ENCODE measurements at regions not wholly inside any gene's neighbourhood (a gene's known extent, or its start where the extent isn't known, plus 50 kb on each side); places are given as distances from the start of the nearest gene placed in this dataset.
"Not testable (repeated sequence)": the region's sequence is repeated elsewhere in the genome, so short reads cannot be mapped to it uniquely, and the experiment has no call there.

DNA sequence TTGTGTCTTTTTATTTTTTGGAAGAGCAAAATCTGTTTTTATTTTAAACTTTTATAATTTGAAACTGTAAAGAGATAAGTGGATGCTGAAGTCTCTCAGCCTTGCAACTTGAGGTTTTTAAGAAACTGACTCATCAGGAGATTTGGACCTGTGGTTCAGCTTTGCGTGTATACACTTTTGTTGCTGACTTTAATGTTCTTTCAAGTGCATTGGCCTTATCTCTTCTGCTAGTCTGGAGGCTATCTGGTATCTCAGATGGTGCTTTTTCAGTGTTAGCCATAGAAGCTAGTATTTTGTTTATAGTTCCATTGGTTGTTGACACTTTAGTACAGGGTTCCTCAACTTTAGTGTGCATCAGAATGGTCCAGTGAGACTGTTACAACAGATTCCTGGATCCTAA, 504.0 kb upstream of the SPTLC3 start:
- no peak for DNase-seq

DNA sequence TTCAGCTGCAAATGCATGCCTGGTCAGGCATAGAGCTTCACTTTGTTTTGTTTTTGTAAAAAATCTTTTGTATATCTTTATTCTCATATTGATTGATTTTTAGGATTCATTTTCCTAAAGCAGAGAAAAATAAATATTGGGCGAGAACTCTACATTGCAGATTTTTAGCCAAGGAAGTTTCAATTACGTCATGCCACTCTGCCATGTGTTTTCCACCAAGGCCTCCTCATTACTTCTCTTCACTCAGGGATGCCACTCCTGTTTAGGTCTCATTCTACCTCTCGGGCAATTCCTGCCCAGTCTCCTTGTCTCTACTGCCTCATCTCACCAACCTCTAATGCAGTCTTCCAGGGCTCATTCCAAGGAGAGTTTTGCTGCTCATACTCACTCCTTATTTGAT, 497.3 kb upstream of the SPTLC3 start:
- DNase-seq, result no peak

- DNase-seq, result no peak
Measured at GRCh38 chr20:12512755-12513154, 496.0 kb upstream of the SPTLC3 start.

- no peak for DNase-seq
Measured at GRCh38 chr20:12528104-12528503, 480.7 kb upstream of the SPTLC3 start.

- DNase-seq, result no peak
Measured at GRCh38 chr20:12528591-12529041, 480.2 kb upstream of the SPTLC3 start.

- DNase-seq, result no peak
Measured at GRCh38 chr20:12531626-12532025, 477.1 kb upstream of the SPTLC3 start.

DNA sequence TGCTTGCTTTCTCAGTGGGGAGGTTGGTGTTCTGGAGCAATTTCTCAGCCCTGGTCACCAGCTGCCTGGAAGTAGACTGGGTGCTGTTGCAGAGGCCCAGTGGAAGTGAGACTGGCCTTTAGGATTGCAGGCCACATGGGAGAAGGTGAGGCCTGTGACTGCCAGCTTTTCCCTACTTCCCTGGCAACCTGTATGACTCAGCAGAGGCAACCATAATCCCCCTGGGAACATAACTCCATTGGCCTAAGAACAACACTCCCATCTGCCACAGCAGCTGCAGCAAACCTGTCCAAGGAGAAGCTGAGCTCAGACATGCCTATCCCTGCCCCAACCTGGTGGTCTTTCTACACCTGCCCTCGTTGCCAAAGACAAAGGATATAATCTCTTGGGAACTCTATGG, 473.5 kb upstream of the SPTLC3 start:
- DNase-seq, result no peak

DNA sequence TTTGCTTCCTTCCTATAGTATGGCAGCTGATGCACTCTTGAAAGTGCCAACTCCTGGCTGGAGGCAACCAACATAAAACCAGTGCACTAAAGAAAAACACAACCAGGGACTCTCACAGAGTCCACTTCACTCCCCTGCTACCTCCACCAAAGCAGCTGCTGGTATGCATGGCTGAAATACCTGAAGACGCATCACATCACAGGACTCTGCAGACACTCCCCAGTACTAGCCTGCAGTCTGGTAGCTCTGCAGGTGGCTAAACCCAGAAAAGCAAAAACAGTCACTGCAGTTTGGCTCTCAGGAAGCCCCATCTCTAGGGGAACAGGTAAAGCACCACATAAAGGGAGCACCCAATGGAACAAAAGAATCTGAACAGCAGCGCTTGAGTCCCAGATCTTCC, 473.0 kb upstream of the SPTLC3 start:
- DNase-seq, result no peak

DNA sequence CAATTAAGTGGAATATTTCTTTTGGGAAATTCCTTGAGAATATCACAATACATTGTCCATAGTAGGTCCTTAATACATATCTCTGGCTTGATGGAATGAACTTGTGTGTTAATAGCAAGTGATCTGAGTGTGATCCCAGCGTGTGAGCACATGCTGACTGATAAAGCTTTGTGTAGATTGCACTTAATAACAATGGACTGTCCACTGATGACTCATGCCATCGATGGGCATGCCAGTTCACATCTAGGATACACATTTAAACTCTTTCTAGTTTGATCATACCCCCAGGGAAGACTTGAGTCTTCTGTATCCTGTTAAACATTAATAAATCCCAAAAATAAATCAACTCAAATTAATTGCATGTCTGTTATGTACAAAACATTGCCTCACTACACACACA, 454.3 kb upstream of the SPTLC3 start:
- DNase-seq, result no peak

- DNase-seq, result no peak
Measured at GRCh38 chr20:12555369-12555768, 453.4 kb upstream of the SPTLC3 start.

DNA sequence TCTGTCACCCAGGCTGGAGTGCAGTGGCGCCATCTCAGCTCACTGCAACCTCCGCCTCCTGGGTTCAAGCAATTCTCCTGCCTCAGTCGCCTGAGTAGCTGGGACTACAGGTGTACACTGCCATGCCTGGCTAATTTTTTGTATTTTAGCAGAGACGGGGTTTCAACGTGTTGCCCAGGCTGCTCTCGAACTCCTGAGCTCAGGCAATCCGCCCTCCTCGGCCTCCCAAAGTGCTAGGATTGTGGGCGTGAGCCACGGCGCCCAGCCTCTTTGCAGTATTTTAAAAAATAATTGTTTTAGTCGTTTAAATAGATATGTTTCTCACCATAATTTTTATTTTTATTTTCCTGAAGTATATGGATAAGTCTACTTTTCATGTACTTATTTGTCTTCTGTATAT, 452.9 kb upstream of the SPTLC3 start:
- DNase-seq, result not testable (repeated sequence)

DNA sequence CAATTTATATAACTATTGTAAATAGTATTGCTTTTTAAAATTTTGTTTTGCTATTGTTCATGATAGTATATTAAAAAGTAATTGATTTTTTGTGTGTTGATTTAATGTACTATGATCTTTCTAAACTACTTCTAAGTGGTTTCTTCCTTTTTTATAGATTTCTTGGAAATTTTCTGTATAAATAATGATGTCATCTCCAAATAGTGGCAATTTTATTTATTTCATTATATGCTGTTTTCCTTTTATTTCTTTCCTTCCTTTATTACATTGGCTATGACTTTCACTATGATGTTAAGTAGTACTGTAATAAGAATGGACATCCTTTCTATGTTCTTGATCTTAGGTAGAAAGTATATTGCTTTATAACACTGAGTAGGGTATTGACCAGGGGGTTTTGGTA, 451.5 kb upstream of the SPTLC3 start:
- DNase-seq, result no peak

GRCh38 chr20:12564979-12565378, 443.8 kb upstream of the SPTLC3 start:
- DNase-seq, result no peak

GRCh38 chr20:12566596-12566995, 442.2 kb upstream of the SPTLC3 start:
- DNase-seq, result no peak

DNA sequence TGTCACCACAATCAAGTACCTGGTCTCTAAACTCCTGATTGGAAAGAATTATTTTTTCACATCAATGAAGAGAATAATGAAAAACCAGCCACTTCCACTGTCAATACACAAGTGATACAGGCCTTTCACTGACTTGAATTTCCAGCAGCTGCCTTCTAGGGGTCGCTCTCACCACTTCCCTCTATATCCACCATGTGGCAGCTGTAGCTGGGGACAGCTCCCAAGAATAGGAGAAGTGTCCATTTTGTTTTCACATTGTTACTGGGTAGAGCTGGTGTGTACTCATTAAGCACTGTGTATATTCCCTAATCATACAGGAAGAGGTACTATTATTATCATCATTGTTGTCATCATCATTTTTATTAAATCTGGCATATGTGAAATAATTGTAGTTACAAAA, 438.4 kb upstream of the SPTLC3 start:
- peak in 1 of 2 donors; percentile 15 for DNase-seq

- DNase-seq, result no peak
Measured at GRCh38 chr20:12573442-12573841, 435.3 kb upstream of the SPTLC3 start.

GRCh38 chr20:12575352-12576095, 433.2 kb upstream of the SPTLC3 start:
- DNase-seq, result no peak

GRCh38 chr20:12577213-12577612, 431.6 kb upstream of the SPTLC3 start:
- DNase-seq, result no peak

DNA sequence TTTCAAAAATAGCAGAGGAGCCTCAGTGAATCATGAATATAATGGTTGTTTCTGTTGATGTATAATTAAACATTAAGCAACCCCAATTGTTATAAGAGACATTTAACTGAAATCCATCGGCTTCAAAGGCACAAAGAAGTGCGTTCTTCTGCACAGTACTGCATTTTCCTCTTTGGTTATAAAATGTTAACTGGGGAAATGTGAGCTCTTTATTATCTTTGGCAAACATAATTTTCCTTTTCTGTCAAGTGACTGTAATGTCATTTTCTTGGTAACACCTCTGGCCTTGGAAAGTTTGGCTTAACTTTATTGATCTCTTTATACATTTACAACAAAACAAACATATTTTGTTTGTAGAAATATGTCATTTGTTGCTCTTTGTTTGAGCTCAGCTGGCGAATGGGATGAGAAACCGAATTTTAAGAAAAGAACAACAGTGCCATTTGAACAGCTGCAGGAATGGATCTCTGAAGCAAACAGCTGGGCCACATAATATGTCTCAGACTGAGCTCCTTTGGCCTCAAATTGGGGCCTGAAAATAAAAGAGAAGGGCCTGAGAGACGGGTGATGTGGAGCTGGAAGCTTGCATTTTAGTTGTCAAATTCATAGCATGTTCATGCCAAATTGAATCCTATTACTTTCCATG, 427.0 kb upstream of the SPTLC3 start:
- DNase-seq, result no peak

DNA sequence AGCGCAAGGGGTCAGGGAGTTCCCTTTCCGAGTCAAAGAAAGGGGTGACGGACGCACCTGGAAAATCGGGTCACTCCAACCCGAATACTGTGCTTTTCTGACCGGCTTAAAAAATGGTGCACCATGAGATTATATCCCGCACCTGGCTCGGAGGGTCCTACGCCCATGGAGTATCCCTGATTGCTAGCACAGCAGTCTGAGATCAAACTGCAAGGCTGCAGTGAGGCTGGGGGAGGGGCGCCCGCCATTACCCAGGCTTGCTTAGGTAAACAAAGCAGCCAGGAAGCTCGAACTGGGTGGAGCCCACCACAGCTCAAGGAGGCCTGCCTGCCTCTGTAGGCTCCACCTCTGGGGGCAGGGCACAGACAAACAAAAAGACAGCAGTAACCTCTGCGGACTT, 426.1 kb upstream of the SPTLC3 start:
- DNase-seq, result not testable (repeated sequence)

DNA sequence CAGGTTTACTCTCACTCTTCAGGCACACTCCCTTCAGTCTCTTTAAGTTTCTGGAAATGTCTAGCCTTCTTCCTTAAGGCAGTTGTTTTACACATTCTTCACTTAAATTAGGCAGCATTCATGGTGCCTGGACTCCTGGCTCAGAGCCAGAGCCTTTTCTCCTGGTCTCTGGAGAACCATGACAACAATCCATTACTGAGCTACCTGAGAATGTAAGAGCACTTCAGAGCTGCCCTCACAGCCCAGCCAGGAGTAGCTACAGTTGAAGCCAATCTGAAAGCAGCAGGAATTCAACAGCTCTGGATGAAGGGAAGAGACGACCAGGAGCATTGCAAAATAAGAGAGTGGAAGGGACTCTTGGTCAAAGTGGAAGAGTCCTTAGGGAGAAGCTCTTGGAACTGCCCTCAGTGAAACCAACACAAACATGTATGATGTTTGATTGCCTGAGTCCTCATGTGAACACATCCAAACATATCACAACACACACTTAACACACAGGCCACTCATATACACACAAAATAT, 416.8 kb upstream of the SPTLC3 start:
- DNase-seq, result no peak

DNA sequence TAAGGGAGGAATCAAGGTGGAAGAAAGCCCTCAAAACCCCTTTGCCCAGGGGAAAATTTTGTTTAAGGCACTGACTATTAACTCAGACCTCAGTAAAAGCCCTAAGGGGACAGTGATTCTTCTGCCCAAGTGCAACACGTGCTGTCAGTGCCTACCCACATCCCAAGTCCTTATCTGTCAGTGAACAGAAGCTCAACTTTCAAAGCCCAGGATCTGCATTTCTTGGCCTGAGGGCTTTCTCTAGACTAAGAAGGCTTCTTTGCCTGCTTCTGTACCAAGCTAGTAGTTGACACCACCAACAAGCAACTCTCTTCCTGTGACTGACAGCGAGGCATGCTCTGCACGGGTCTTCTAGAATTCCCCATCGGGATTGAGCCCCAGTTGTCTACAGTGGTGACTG, 416.0 kb upstream of the SPTLC3 start:
- DNase-seq, result no peak

DNA sequence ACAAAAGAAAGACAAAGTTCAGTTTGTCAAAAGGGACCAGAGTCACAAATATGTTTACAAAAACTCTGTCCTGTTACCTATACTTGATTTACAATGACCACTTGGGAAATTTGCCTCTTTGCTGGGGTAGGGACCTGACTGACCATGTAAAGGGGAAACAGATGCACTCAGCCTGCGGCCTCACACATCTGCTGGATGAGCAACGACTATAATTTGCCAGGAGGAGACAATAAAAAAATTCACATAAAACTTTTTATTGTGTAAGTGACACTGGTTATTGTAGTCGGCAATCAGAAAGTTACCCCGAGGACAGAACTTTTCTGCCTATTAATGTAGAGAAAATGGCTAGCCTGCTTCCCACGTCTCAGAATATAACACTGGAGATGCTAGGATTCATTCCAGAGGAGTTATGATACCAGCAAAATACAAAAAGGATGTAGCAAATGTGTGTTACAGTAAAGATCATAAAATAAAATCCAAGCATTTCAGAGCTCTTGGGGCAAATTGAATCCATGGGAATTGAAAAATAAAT, 415.4 kb upstream of the SPTLC3 start:
- no peak for DNase-seq

Measured in inflammatory macrophage (primary cell).